Fibroblast of skin of back (primary cell): ENCODE measurements at regions not wholly inside any gene's neighbourhood (a gene's known extent, or its start where the extent isn't known, plus 50 kb on each side); places are given as distances from the start of the nearest gene placed in this dataset.

Experiments used
- DNase-seq: peaks from one replicate; pipeline ENCODE4 v3.0.0-alpha.2; 2013

- no peak for DNase-seq
Measured at GRCh38 chr9:109682227-109682626, 97.8 kb upstream of the PALM2AKAP2 start.

DNA sequence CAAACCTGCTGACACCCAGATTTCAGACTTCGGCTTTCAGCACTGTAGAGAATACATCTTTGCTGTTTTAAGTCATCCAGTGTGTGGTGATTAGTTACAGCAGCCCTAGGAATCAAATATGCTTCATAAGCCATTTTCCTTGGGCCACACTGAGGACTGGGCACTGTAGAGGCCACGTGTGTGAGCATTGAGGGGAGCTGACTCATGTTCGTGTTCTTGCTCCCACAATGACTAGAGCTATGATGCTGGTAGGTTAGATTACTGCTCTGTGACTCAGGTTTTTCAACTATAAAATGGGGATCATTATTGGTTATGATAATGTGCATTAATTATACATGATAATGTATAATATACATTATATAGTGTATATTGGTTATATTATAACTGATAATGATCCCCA, 96.5 kb upstream of the PALM2AKAP2 start:
- peak; percentile 9 for DNase-seq

GRCh38 chr9:109689701-109690100, 90.3 kb upstream of the PALM2AKAP2 start:
- DNase-seq: peak; percentile 53

DNA sequence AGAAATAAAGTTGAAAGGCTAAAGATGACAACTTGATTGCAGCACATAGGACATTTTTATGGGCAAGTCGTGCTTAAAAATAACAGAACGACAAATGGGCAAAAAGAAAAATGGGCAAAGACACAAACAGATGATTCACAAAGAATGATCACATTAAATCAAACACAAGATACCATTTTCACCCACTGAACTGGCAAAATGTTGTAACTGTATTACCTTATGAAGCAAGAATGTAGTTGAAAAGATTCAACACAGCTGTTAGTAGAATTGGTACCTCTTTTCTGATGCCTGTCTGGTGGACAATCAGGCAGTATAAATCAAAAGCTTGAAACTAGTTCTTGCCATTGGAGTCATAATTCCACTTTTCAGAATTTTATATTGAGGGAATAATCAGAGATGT, 81.0 kb upstream of the PALM2AKAP2 start:
- no peak for DNase-seq

DNA sequence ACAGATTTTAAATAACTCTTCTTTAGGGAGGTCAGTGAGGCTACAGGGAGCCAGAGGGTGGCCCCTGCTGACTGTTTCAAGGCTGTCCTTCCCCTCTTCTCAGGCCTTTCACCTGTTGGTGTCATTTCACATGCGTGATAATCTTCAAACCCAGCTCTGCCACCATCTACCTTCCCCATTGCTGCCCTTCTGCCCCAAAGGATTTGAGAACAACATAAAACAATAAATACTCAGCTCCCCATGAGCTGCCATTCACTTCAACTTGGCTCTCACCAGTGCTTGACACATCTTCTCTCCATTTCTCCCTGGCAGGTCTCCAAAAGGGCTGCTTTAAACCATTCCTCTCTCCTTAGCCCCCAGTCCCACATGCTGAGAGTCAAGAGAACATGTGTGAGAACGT, 75.5 kb upstream of the PALM2AKAP2 start:
- DNase-seq: no peak

GRCh38 chr9:109705515-109705914, 74.5 kb upstream of the PALM2AKAP2 start:
- DNase-seq: peak; percentile 69

GRCh38 chr9:109707355-109707754, 72.6 kb upstream of the PALM2AKAP2 start:
- no peak for DNase-seq

DNA sequence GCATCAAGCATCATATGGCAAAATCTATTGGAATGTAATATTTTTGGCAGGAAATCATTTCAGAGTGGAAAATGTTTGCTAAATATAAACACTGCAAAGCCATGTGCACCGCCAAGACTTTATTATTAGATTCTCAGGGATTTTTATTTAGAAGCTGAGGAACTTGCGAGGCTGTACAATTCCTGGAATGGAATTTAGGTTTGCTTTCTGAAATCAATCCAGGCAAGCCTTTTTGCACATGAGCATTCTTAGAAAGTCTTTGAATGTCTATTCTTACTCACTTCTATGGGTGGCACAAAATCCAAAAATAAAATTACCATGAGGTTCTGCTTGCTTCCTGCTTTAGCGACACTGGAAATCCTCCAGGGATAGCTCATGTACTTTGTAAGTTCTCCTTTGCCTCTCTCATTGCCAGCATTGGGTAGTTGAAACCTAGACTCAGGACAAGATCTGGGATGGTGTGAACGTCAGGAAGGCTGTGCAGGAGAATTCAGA, 71.5 kb upstream of the PALM2AKAP2 start:
- DNase-seq: peak; percentile 82

GRCh38 chr9:109709866-109710265, 70.1 kb upstream of the PALM2AKAP2 start:
- DNase-seq: no peak

GRCh38 chr9:109710830-109711229, 69.2 kb upstream of the PALM2AKAP2 start:
- no peak for DNase-seq

GRCh38 chr9:109715344-109715743, 64.7 kb upstream of the PALM2AKAP2 start:
- DNase-seq: peak; percentile 51

GRCh38 chr9:109716631-109717030, 63.4 kb upstream of the PALM2AKAP2 start:
- DNase-seq: peak; percentile 37

DNA sequence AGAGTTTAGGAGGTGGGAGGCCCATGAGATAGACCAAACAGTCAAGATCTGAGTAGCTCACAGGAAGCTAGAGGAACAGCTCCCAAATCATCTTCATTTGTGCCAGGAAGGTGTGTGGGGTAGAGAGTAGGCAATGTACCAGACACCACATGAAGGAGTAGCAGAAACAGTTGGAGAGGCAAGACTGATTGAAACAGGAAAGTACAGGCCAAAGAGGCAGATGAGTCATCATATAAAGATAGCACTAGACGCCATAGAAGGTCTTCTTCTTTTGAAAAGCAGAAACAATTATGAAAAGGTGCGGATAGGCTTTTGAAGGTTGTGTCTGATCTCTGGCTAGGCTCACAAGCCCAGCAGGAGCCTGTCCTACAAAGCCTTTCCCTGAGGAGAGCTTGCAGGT, 62.7 kb upstream of the PALM2AKAP2 start:
- DNase-seq: no peak

DNA sequence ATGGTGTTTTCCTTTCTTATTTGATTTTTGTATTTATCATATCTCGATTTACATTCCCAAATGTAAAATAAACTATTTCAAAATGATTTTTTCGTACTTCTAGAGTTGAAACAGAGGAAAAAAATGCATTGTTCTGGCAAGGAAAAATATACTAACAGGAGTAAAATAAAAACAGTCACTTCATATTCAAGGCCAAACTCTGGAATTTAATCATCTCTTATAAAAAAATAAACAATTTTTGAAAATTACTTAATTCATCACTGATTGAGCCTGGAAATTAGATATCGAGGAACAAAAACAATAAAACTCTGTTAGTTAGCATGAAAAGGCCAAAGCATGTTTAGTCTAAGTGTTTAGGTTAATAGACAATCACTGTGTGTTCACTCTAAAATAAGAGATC, 61.1 kb upstream of the PALM2AKAP2 start:
- DNase-seq: no peak

DNA sequence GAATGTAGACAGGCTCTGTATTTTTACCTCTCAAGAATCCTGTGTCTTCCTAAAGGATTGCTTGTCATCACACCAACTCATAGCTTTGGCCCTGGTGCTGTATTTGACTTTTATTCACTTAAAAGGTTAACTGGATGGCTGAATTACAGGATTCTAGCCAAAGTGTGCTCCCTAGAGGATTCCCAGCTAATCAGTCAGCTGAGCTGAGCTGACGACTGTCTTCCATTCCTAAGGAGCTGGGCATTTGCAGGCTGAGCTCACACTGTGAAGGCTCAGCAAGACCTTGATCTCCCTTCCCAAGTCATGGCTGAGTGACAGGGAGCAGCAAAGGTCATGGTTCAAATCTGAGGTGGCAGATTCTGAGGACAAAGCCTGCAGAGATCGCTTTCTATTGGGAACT, 59.0 kb upstream of the PALM2AKAP2 start:
- DNase-seq: peak; percentile 42

GRCh38 chr9:109722007-109722406, 58.0 kb upstream of the PALM2AKAP2 start:
- DNase-seq: no peak

- DNase-seq: no peak
Measured at GRCh38 chr9:109723781-109724180, 56.2 kb upstream of the PALM2AKAP2 start.

DNA sequence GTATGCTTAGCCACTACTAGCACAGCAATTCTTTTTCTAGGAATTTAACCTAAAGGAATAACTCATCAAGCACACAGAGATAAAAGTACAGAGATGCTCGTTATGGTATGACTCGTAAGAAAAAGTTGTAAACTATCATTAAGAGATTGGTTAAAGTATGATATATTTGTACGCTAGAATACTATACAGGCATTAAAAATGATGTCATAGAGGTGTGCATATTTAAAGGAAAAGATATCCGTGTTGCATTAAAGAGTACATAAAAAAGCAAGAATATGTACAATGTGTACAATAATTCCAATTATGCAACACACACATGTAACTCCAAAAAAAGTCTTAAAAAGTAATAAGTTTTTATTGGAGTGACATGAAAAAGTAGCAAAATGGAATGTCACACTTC, 54.5 kb upstream of the PALM2AKAP2 start:
- DNase-seq: no peak

DNA sequence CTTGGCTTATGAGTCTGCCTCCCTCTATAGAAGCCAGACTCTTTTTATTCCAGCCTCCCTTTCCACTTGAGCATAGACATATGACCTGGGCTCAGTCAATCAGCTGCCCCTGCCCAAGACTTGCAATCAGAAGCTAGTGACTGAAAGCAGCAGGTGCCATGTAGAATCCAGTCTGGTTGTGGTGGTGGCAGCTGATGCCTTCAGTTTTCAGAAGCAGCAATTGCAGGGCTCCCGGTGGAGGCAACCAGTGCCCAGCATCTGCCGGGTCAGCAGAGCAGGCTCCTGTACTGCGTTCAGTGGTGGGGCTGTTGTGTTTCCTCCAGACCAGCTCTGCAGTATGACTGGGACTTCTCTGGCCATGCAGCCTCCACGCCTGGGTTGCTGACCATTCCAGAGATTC, 53.9 kb upstream of the PALM2AKAP2 start:
- DNase-seq: no peak

- no peak for DNase-seq
Measured at GRCh38 chr9:109728686-109729300, 51.2 kb upstream of the PALM2AKAP2 start.

GRCh38 chr9:109729513-109729912, 50.5 kb upstream of the PALM2AKAP2 start:
- no peak for DNase-seq
